ENCODE measurements at regions not wholly inside any gene's neighbourhood (a gene's known extent, or its start where the extent isn't known, plus 50 kb on each side); places are given as distances from the start of the nearest gene placed in this dataset.

DNA sequence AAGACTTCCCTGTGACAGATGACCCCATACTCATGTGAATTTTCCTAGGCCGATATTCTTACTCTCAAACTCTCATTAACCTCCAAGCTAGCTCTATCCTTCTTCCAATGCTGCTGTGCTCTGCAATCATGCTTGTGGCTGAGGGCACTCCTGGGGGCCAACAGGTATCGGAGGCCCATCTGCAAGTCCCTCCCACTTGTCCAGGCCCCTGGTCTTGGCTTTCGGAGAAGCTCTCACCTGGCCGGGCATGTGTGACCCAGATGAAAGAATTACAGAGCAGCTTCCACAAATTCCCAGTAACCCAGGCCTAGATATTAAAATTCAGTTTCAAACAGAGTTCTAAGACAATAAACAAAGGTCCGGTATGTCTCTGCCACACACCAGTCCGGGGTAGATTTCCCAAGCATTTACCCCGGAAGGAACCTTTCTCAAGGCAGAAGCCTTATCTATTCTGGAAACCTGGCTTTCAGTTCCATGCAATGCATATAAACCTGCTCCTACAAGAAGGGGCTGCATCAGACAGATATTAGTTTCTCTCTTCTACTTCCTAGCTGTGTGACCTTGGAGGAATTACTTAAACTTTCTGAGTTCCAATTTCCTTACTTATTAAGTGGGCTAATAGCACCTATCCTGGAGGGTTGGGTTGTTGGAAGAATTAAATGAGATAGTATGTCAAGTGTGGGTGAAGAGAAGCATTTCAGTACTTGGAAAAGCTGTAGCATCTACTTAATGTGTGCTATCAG lies 270.8 kb downstream of the PTTG2 start:
- Histone ChIP-seq H3K36me3 (ENCODE audit: insufficient read depth, low read length, poor library complexity, severe bottlenecking) (no peaks in the 10 kb centered on the region), H3K9me3 (ENCODE audit: low read depth, low read length, poor library complexity, severe bottlenecking) (no peaks in the 10 kb centered on the region), H3K4me1 (ENCODE audit: insufficient read depth, low read length, poor library complexity, severe bottlenecking) (no peaks in the 10 kb centered on the region), H3K27ac (ENCODE audit: low read depth, low read length, poor library complexity, severe bottlenecking) (no peak overlapping the region), H3K4me3 (ENCODE audit: low read depth, low read length, poor library complexity, severe bottlenecking) (no peak overlapping the region), H3K27me3 (replicated peaks; ENCODE audit: insufficient read depth, low read depth, low read length, poor library complexity) (no peaks in the 10 kb centered on the region)
- TF ChIP-seq EZH2 (IDR thresholded peaks at IDR 0.05; ENCODE audit: borderline replicate concordance, low read depth, low read length, poor library complexity, severe bottlenecking): no peak
- TF ChIP-seq, protein P1, sequence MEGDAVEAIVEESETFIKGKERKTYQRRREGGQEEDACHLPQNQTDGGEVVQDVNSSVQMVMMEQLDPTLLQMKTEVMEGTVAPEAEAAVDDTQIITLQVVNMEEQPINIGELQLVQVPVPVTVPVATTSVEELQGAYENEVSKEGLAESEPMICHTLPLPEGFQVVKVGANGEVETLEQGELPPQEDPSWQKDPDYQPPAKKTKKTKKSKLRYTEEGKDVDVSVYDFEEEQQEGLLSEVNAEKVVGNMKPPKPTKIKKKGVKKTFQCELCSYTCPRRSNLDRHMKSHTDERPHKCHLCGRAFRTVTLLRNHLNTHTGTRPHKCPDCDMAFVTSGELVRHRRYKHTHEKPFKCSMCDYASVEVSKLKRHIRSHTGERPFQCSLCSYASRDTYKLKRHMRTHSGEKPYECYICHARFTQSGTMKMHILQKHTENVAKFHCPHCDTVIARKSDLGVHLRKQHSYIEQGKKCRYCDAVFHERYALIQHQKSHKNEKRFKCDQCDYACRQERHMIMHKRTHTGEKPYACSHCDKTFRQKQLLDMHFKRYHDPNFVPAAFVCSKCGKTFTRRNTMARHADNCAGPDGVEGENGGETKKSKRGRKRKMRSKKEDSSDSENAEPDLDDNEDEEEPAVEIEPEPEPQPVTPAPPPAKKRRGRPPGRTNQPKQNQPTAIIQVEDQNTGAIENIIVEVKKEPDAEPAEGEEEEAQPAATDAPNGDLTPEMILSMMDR (conservative IDR thresholded peaks at IDR 0.05; ENCODE audit: low read depth, low read length): no peak
- intact Hi-C loops (cut with micrococcal nuclease; ENCODE audit: unreplicated experiment): no loop called here
- BruUV-seq (replicated peaks): no TSS peak
- CTCF ChIA-PET: interaction anchor here (0.6 kb wide), 1 partner anchor 56 kb away, joined by 3 read pairs; no protein-coding TSS in a partner anchor
- POLR2A ChIA-PET (ENCODE audit: low non-redundant PET): no interaction called here
- no peak for DNase-seq (ENCODE audit: low spot score)

DNA sequence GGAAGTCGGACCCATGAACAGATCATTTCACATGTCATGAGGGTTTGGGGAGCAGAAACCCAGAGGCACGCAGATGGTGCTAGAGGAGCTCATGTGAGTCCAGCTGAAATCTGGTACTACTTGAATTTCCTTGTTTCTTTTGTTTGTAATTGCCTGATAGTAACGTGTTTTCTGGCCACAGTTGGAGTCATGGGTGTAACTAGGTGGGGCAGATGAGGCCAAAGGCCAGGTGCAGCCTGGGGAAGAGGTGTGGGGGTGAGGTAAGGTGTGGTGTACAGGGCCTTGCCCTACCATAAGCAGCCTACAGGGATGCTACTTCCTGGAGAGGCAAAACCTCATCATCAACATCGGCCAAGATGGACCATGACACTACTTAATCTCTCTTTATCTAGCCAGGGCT lies 271.4 kb downstream of the PTTG2 start:
- no peak overlapping the region for H3K27ac ChIP-seq (ENCODE audit: low read depth, low read length, poor library complexity, severe bottlenecking)
- no peak for DNase-seq (ENCODE audit: low spot score)
- no peak overlapping the region for H3K4me3 ChIP-seq (ENCODE audit: low read depth, low read length, poor library complexity, severe bottlenecking)
- H3K27me3 ChIP-seq (replicated peaks; ENCODE audit: insufficient read depth, low read depth, low read length, poor library complexity): no peaks in the 10 kb centered on the region
- intact Hi-C loops (cut with micrococcal nuclease; ENCODE audit: unreplicated experiment): no loop called here
- no peaks in the 10 kb centered on the region for H3K4me1 ChIP-seq (ENCODE audit: insufficient read depth, low read length, poor library complexity, severe bottlenecking)
- no TSS peak for BruUV-seq (replicated peaks)
- H3K9me3 ChIP-seq (ENCODE audit: low read depth, low read length, poor library complexity, severe bottlenecking): no peaks in the 10 kb centered on the region
- H3K36me3 ChIP-seq (ENCODE audit: insufficient read depth, low read length, poor library complexity, severe bottlenecking): no peaks in the 10 kb centered on the region
- POLR2A ChIA-PET (ENCODE audit: low non-redundant PET): interaction anchor here (0.6 kb wide), 1 partner anchor 506 kb away, joined by 14 read pairs; no protein-coding TSS in a partner anchor
- CTCF ChIA-PET: interaction anchor here (0.6 kb wide), 1 partner anchor 57 kb away, joined by 3 read pairs; no protein-coding TSS in a partner anchor
- TF ChIP-seq, protein P1 (conservative IDR thresholded peaks at IDR 0.05; ENCODE audit: low read depth, low read length): no peak
- no peak for TF ChIP-seq EZH2 (IDR thresholded peaks at IDR 0.05; ENCODE audit: borderline replicate concordance, low read depth, low read length, poor library complexity, severe bottlenecking)

DNA sequence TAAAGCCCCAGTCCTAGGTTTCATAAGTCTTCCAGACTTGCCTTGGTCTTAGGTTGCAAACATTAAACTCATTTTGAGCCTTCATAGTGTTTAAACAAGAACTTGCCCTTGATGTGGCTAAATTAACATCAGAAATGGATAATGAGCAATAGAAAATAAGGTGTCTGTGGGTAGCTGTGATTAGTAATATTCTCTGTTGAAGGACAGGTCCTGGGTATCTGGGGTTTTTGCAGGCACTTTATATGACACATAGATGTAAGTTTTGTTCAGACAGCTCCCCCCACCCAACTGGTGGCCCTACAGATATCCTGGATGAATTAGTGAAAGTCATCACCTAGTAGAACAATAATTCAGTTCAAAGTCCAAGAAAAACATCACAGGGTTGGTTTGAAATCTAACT lies 272.5 kb downstream of the PTTG2 start:
- BruUV-seq (replicated peaks): no TSS peak
- CTCF ChIA-PET: no interaction called here

More for the DNA sequence above, 272.5 kb downstream of the PTTG2 start:
- no peak for DNase-seq (ENCODE audit: low spot score)
- intact Hi-C loops (cut with micrococcal nuclease; ENCODE audit: unreplicated experiment): no loop called here
- TF ChIP-seq, protein P1 (conservative IDR thresholded peaks at IDR 0.05; ENCODE audit: low read depth, low read length): no peak
- no peak for TF ChIP-seq EZH2 (IDR thresholded peaks at IDR 0.05; ENCODE audit: borderline replicate concordance, low read depth, low read length, poor library complexity, severe bottlenecking)
- Histone ChIP-seq H3K27ac (ENCODE audit: low read depth, low read length, poor library complexity, severe bottlenecking) (no peak overlapping the region), H3K4me3 (ENCODE audit: low read depth, low read length, poor library complexity, severe bottlenecking) (no peak overlapping the region), H3K36me3 (ENCODE audit: insufficient read depth, low read length, poor library complexity, severe bottlenecking) (no peaks in the 10 kb centered on the region), H3K4me1 (ENCODE audit: insufficient read depth, low read length, poor library complexity, severe bottlenecking) (no peaks in the 10 kb centered on the region), H3K9me3 (ENCODE audit: low read depth, low read length, poor library complexity, severe bottlenecking) (no peaks in the 10 kb centered on the region), H3K27me3 (replicated peaks; ENCODE audit: insufficient read depth, low read depth, low read length, poor library complexity) (no peaks in the 10 kb centered on the region)
- POLR2A ChIA-PET (ENCODE audit: low non-redundant PET): no interaction called here

All from A673 (cell line).